Stomach (tissue), 4 donors: ENCODE measurements at regions not wholly inside any gene's neighbourhood (a gene's known extent, or its start where the extent isn't known, plus 50 kb on each side); places are given as distances from the start of the nearest gene placed in this dataset.

Experiments
- CTCF ChIP-seq, 7 experiments: fragments of 450-650 bp in 4 of 7; fragments of 200-600 bp in 3 of 7; sonication (generic) in 3 of 7; IDR thresholded peaks; one replicate each; pipeline ENCODE4 v1.5.1; 2016 to 2019; ENCODE audit warnings: antibody characterized with exemption in 7 of 7, control low read depth in 2 of 7, mild to moderate bottlenecking in 1 of 7
- EP300 ChIP-seq: sonication (generic); formaldehyde crosslinking; IDR thresholded peaks from one replicate; pipeline ENCODE4 v1.6.1; 2017; ENCODE audit warnings: antibody characterized with exemption
- POLR2A ChIP-seq, 4 donors: fragments of 450-650 bp; IDR thresholded peaks; one replicate each; pipeline ENCODE4 v1.6.1; 2016; ENCODE audit warnings: antibody characterized with exemption in 4 of 4, control low read depth in 2 of 4, mild to moderate bottlenecking in 1 of 4, moderate library complexity in 1 of 4
- POLR2AphosphoS5 ChIP-seq, 3 donors: sonication (generic); formaldehyde crosslinking; IDR thresholded peaks; one replicate each; pipeline ENCODE4 v1.6.1; 2016; ENCODE audit warnings: antibody characterized with exemption in 3 of 3

GRCh38 chr2:142463047-142463446, 332.2 kb upstream of the LRP1B start:
- TF ChIP-seq POLR2A (IDR thresholded peaks at IDR 0.05) (no peak), CTCF (IDR thresholded peaks at IDR 0.05) (no peak), POLR2AphosphoS5 (IDR thresholded peaks at IDR 0.05) (no peak), EP300 (no peak)
